Omental fat pad (tissue), 3 donors: ENCODE measurements at regions not wholly inside any gene's neighbourhood (a gene's known extent, or its start where the extent isn't known, plus 50 kb on each side); places are given as distances from the start of the nearest gene placed in this dataset.

Experiments
- ATAC-seq: fragments of 150-250 bp; one replicate; pipeline ENCODE4 v1.9.1; 2016; ENCODE audit warnings: mild to moderate bottlenecking, moderate library complexity; ENCODE audit not compliant: low FRiP score
- DNase-seq: peaks from one replicate; pipeline ENCODE4 v3.0.0-alpha.2; 2019; ENCODE audit warnings: low spot score
- CTCF ChIP-seq, 3 donors: fragments of 450-650 bp; IDR thresholded peaks; one replicate each; pipeline ENCODE4 v1.5.1; 2016 to 2017; ENCODE audit warnings: antibody characterized with exemption in 3 of 3, mild to moderate bottlenecking in 3 of 3, moderate library complexity in 2 of 3

GRCh38 chr5:133668458-133668857, 56.1 kb upstream of the FSTL4 start:
- no peak for DNase-seq

GRCh38 chr5:133667217-133667616, 54.9 kb upstream of the FSTL4 start:
- no peak for ATAC-seq
- TF ChIP-seq CTCF (IDR thresholded peaks at IDR 0.05), result no peak
- no peak for DNase-seq

More at GRCh38 chr5:133668458-133668857, 56.1 kb upstream of the FSTL4 start:
- no peak for TF ChIP-seq CTCF (IDR thresholded peaks at IDR 0.05)
- ATAC-seq, result no peak

- TF ChIP-seq CTCF (IDR thresholded peaks at IDR 0.05), result no peak
- DNase-seq (no peak), ATAC-seq (no peak)
Measured at GRCh38 chr5:133665571-133665970, 53.2 kb upstream of the FSTL4 start.

GRCh38 chr5:133664422-133664821, 52.1 kb upstream of the FSTL4 start:
- ATAC-seq (peak; percentile 62), DNase-seq (no peak)
- no peak for TF ChIP-seq CTCF (IDR thresholded peaks at IDR 0.05)

GRCh38 chr5:133663397-133664054, 51.2 kb upstream of the FSTL4 start:
- no peak for DNase-seq
- no peak for TF ChIP-seq CTCF (IDR thresholded peaks at IDR 0.05)
- ATAC-seq, result no peak

- DNase-seq, result no peak
- ATAC-seq, result no peak
- TF ChIP-seq CTCF (IDR thresholded peaks at IDR 0.05), result no peak
Measured at GRCh38 chr5:133662578-133662977, 50.2 kb upstream of the FSTL4 start.
